ENCODE measurements at regions not wholly inside any gene's neighbourhood (a gene's known extent, or its start where the extent isn't known, plus 50 kb on each side); places are given as distances from the start of the nearest gene placed in this dataset.

- Histone ChIP-seq H3K4me2 (no peak overlapping the region), H3K4me3 (no peak overlapping the region), H3K79me2 (replicated peaks; ENCODE audit: insufficient read depth) (peaks cover 11% of the 10 kb centered on the region), H3K9me2 (ENCODE audit: insufficient read depth) (no peaks in the 10 kb centered on the region), H3K27ac (ENCODE audit: low read depth) (no peak overlapping the region), H3K27me3 (ENCODE audit: insufficient read depth) (no peaks in the 10 kb centered on the region), H2AFZ (no peak overlapping the region), H4K20me1 (replicated peaks; ENCODE audit: insufficient read depth) (no peaks in the 10 kb centered on the region), H3K4me1 (ENCODE audit: insufficient read depth) (no peaks in the 10 kb centered on the region), H3F3A (replicated peaks; ENCODE audit: low read depth) (no peaks in the 10 kb centered on the region), H3K36me3 (ENCODE audit: insufficient read depth) (no peaks in the 10 kb centered on the region)
- Mint-ChIP-seq H3K36me3 (ENCODE audit: low read depth) (no peaks in the 10 kb centered on the region), H3K4me1 (peaks cover 4% of the 10 kb centered on the region; the same call in 2 of the 3 replicates), H3K4me3 (no peak overlapping the region), H3K27me3 (ENCODE audit: insufficient read depth, low read depth, poor library complexity) (no peaks in the 10 kb centered on the region), H3K27ac (no peak overlapping the region), H3K9me3 (no peaks in the 10 kb centered on the region)
- TF ChIP-seq CREB1 (CRISPR knock-in tag; IDR thresholded peaks at IDR 0.05; ENCODE audit: low read depth) (no peak), ZNF331 (CRISPR knock-in tag; IDR thresholded peaks at IDR 0.05; ENCODE audit: low read depth) (no peak), ZNF114 (CRISPR knock-in tag; IDR thresholded peaks at IDR 0.05) (no peak), CTCF (conservative IDR thresholded peaks at IDR 0.05; ENCODE audit: low read depth in 2 of 2) (no peak), ZNF462 (CRISPR knock-in tag; IDR thresholded peaks at IDR 0.05) (no peak), POLR2AphosphoS5 (IDR thresholded peaks at IDR 0.05; ENCODE audit: low read depth) (no peak), ETS1 (IDR thresholded peaks at IDR 0.05) (no peak), JUNB (IDR thresholded peaks at IDR 0.05; ENCODE audit: unreplicated experiment) (no peak), EZH2 (IDR thresholded peaks at IDR 0.05; ENCODE audit: low read depth, unreplicated experiment) (no peak), EZH2phosphoT487 (IDR thresholded peaks at IDR 0.05; ENCODE audit: unreplicated experiment) (no peak), REST (IDR thresholded peaks at IDR 0.05; ENCODE audit: unreplicated experiment) (no peak), STAT1 (IDR thresholded peaks at IDR 0.05; ENCODE audit: unreplicated experiment) (no peak), NANOG (IDR thresholded peaks at IDR 0.05; ENCODE audit: borderline replicate concordance) (no peak)
- no peak for ATAC-seq
- no peak for DNase-seq (ENCODE audit: low spot score)
These were observed 382.7 kb upstream of the RGS6 start for GRCh38 chr14:71549421-71550050.

All from GM23338 (cell line).